Bone marrow (tissue), 2 donors: ENCODE measurements at regions not wholly inside any gene's neighbourhood (a gene's known extent, or its start where the extent isn't known, plus 50 kb on each side); places are given as distances from the start of the nearest gene placed in this dataset.

Experiments
- DNase-seq, 2 donors: peaks; one replicate each; lab custom pipeline; 2025; lab: John Stamatoyannopoulos, UW

GRCh38 chrX:7219153-7219705 is 71.3 kb upstream of the PUDP start:
- no peak for DNase-seq

GRCh38 chrX:7218321-7219152 is 70.6 kb upstream of the PUDP start:
- DNase-seq: no peak

GRCh38 chrX:7216981-7217587 is 69.1 kb upstream of the PUDP start:
- no peak for DNase-seq

- DNase-seq: no peak
Measured at GRCh38 chrX:7215842-7216241, 67.9 kb upstream of the PUDP start.

- DNase-seq: no peak
Measured at GRCh38 chrX:7214251-7214650, 66.3 kb upstream of the PUDP start.

- no peak for DNase-seq
Measured at GRCh38 chrX:7205037-7205577, 57.2 kb upstream of the PUDP start.

GRCh38 chrX:7204619-7205018 is 56.7 kb upstream of the PUDP start:
- no peak for DNase-seq

GRCh38 chrX:7202206-7202605 is 54.3 kb upstream of the PUDP start:
- no peak for DNase-seq

- DNase-seq: no peak
Measured at GRCh38 chrX:7201496-7201895, 53.5 kb upstream of the PUDP start.

GRCh38 chrX:7198499-7198898 is 50.5 kb upstream of the PUDP start:
- DNase-seq: no peak
